Stimulated activated CD8-positive, alpha-beta memory T cell treated with anti-CD3 and anti-CD28 coated beads, Interleukin-7, amount 100 ng/mL, for 24 hours (primary cell): ENCODE measurements at regions not wholly inside any gene's neighbourhood (a gene's known extent, or its start where the extent isn't known, plus 50 kb on each side); places are given as distances from the start of the nearest gene placed in this dataset.

ENCODE experiments used
- DNase-seq: peaks from one replicate; pipeline ENCODE4 v3.0.0-alpha.2; 2020; ENCODE audit warnings: low read depth

- no peak for DNase-seq
Observed at GRCh38 chr14:96727980-96728717, 69.0 kb upstream of the VRK1 start.

- no peak for DNase-seq
Observed at GRCh38 chr14:96729889-96730288, 67.3 kb upstream of the VRK1 start.

GRCh38 chr14:96730386-96730785 is 66.8 kb upstream of the VRK1 start:
- DNase-seq, result no peak

GRCh38 chr14:96734076-96734622 is 63.0 kb upstream of the VRK1 start:
- DNase-seq, result no peak

GRCh38 chr14:96735526-96735925 is 61.7 kb upstream of the VRK1 start:
- DNase-seq, result no peak

GRCh38 chr14:96736439-96736838 is 60.7 kb upstream of the VRK1 start:
- DNase-seq, result no peak

- no peak for DNase-seq
Observed at GRCh38 chr14:96737881-96738280, 59.3 kb upstream of the VRK1 start.

GRCh38 chr14:96739200-96739910 is 57.8 kb upstream of the VRK1 start:
- DNase-seq, result no peak

- peak; percentile 53 for DNase-seq
Observed at GRCh38 chr14:96741151-96741977, 55.8 kb upstream of the VRK1 start.

- DNase-seq, result no peak
Observed at GRCh38 chr14:96744262-96744661, 52.9 kb upstream of the VRK1 start.

GRCh38 chr14:96745500-96746051 is 51.6 kb upstream of the VRK1 start:
- DNase-seq, result no peak

GRCh38 chr14:96746101-96746500 is 51.1 kb upstream of the VRK1 start:
- DNase-seq, result no peak

- no peak for DNase-seq
Observed at GRCh38 chr14:96747006-96747405, 50.2 kb upstream of the VRK1 start.
